HG03095 (cell line): ENCODE measurements at regions not wholly inside any gene's neighbourhood (a gene's known extent, or its start where the extent isn't known, plus 50 kb on each side); places are given as distances from the start of the nearest gene placed in this dataset.
"Not testable (repeated sequence)": the region's sequence is repeated elsewhere in the genome, so short reads cannot be mapped to it uniquely, and the experiment has no call there.

Experiments
- ATAC-seq: cut with Tn5 transposase; IDR thresholded peaks from one replicate; pipeline ENCODE4 v1.9.1; 2021; ENCODE audit warnings: moderate library complexity; ENCODE audit not compliant: unreplicated experiment

GRCh38 chr16:46519063-46519462 lies 102.1 kb downstream of the SHCBP1 start:
- ATAC-seq, result no peak

GRCh38 chr16:46496701-46497100 lies 124.5 kb downstream of the SHCBP1 start:
- ATAC-seq, result no peak

GRCh38 chr16:46482895-46483294 lies 138.3 kb downstream of the SHCBP1 start:
- no peak for ATAC-seq

GRCh38 chr16:46466239-46466638 lies 154.9 kb downstream of the SHCBP1 start:
- no peak for ATAC-seq

- ATAC-seq, result not testable (repeated sequence)
Observed at GRCh38 chr16:46454801-46455200, 166.4 kb downstream of the SHCBP1 start.

GRCh38 chr16:46428108-46429061 lies 192.8 kb downstream of the SHCBP1 start:
- no peak for ATAC-seq

GRCh38 chr16:46427340-46428107 lies 193.7 kb downstream of the SHCBP1 start:
- no peak for ATAC-seq

- no peak for ATAC-seq
Observed at GRCh38 chr16:46426336-46426735, 194.8 kb downstream of the SHCBP1 start.

- no peak for ATAC-seq
Observed at GRCh38 chr16:46404028-46404427, 217.2 kb downstream of the SHCBP1 start.

- not testable (repeated sequence) for ATAC-seq
Observed at GRCh38 chr16:46398559-46398958, 222.6 kb downstream of the SHCBP1 start.

- not testable (repeated sequence) for ATAC-seq
Observed at GRCh38 chr16:46396883-46397270, 224.3 kb downstream of the SHCBP1 start.

- not testable (repeated sequence) for ATAC-seq
Observed at GRCh38 chr16:46396131-46396882, 224.9 kb downstream of the SHCBP1 start.

GRCh38 chr16:46395391-46395921 lies 225.7 kb downstream of the SHCBP1 start:
- ATAC-seq, result not testable (repeated sequence)

GRCh38 chr16:46394963-46395362 lies 226.2 kb downstream of the SHCBP1 start:
- not testable (repeated sequence) for ATAC-seq

GRCh38 chr16:46394149-46394548 lies 227.0 kb downstream of the SHCBP1 start:
- ATAC-seq, result not testable (repeated sequence)

- ATAC-seq, result not testable (repeated sequence)
Observed at GRCh38 chr16:46392930-46393722, 228.1 kb downstream of the SHCBP1 start.

- not testable (repeated sequence) for ATAC-seq
Observed at GRCh38 chr16:46390660-46391462, 230.3 kb downstream of the SHCBP1 start.

- ATAC-seq, result not testable (repeated sequence)
Observed at GRCh38 chr16:46389561-46390041, 231.6 kb downstream of the SHCBP1 start.

GRCh38 chr16:46388939-46389491 lies 232.2 kb downstream of the SHCBP1 start:
- not testable (repeated sequence) for ATAC-seq
